Kidney epithelial cell (primary cell): ENCODE measurements at regions not wholly inside any gene's neighbourhood (a gene's known extent, or its start where the extent isn't known, plus 50 kb on each side); places are given as distances from the start of the nearest gene placed in this dataset.

Experiments used
- DNase-seq: peaks from one replicate; pipeline ENCODE4 v3.0.0-alpha.2; 2010; ENCODE audit warnings: low read depth
- H3K27me3 ChIP-seq: 2 replicates; pipeline ENCODE4 v1.6.0; 2011; ENCODE audit warnings: low read length; ENCODE audit not compliant: control insufficient read depth, insufficient read depth
- H3K36me3 ChIP-seq: 2 replicates; pipeline ENCODE4 v1.5.1; 2011; ENCODE audit warnings: low read length; ENCODE audit not compliant: control insufficient read depth, insufficient read depth
- H3K4me3 ChIP-seq: 2 replicates; pipeline ENCODE4 v1.5.1; 2011; ENCODE audit warnings: low read depth, mild to moderate bottlenecking, control low read depth, low read length
- CTCF ChIP-seq: IDR thresholded peaks from 2 replicates; pipeline ENCODE4 v1.5.1; 2011; ENCODE audit warnings: mild to moderate bottlenecking, moderate library complexity, low read length, control low read depth, inconsistent platforms; ENCODE audit not compliant: insufficient read depth, poor library complexity, severe bottlenecking

- no peak for TF ChIP-seq CTCF
- H3K36me3 ChIP-seq = no peaks in the 10 kb centered on the region
- DNase-seq = no peak
- H3K27me3 ChIP-seq = no peaks in the 10 kb centered on the region
- no peak overlapping the region for H3K4me3 ChIP-seq
Observed at GRCh38 chr5:174180639-174181038, 135.1 kb downstream of the NSG2 start.

- DNase-seq = no peak
- Histone ChIP-seq H3K4me3 (no peak overlapping the region), H3K27me3 (no peaks in the 10 kb centered on the region), H3K36me3 (no peaks in the 10 kb centered on the region)
- TF ChIP-seq CTCF = no peak
Observed at GRCh38 chr5:174182111-174182510, 136.6 kb downstream of the NSG2 start.

- Histone ChIP-seq H3K27me3 (no peaks in the 10 kb centered on the region), H3K36me3 (no peaks in the 10 kb centered on the region), H3K4me3 (no peak overlapping the region)
- no peak for TF ChIP-seq CTCF
- no peak for DNase-seq
Observed at GRCh38 chr5:174183701-174184100, 138.2 kb downstream of the NSG2 start.

- peaks cover 4% of the 10 kb centered on the region for H3K27me3 ChIP-seq
- DNase-seq = no peak
- TF ChIP-seq CTCF = no peak
- no peak overlapping the region for H3K4me3 ChIP-seq
- no peaks in the 10 kb centered on the region for H3K36me3 ChIP-seq
Observed at GRCh38 chr5:174185506-174185905, 140.0 kb downstream of the NSG2 start.

- no peak overlapping the region for H3K4me3 ChIP-seq
- DNase-seq = no peak
- H3K36me3 ChIP-seq = no peaks in the 10 kb centered on the region
- H3K27me3 ChIP-seq = peaks cover 6% of the 10 kb centered on the region
- no peak for TF ChIP-seq CTCF
Observed at GRCh38 chr5:174186096-174186695, 140.7 kb downstream of the NSG2 start.

- no peak for DNase-seq
- peaks cover 7% of the 10 kb centered on the region for H3K27me3 ChIP-seq
- H3K36me3 ChIP-seq = no peaks in the 10 kb centered on the region
- H3K4me3 ChIP-seq = no peak overlapping the region
- no peak for TF ChIP-seq CTCF
Observed at GRCh38 chr5:174187001-174187400, 141.5 kb downstream of the NSG2 start.
